GM18873 (cell line): ENCODE measurements at regions not wholly inside any gene's neighbourhood (a gene's known extent, or its start where the extent isn't known, plus 50 kb on each side); places are given as distances from the start of the nearest gene placed in this dataset.

ENCODE experiments used
- ATAC-seq: cut with Tn5 transposase; IDR thresholded peaks from one replicate; pipeline ENCODE4 v1.9.1; 2021; ENCODE audit warnings: mild to moderate bottlenecking, moderate library complexity, moderate number of reproducible peaks; ENCODE audit not compliant: unreplicated experiment, low FRiP score

GRCh38 chr6:40197371-40197770, 263.1 kb upstream of the MOCS1 start:
- no peak for ATAC-seq

- ATAC-seq = no peak
Measured at GRCh38 chr6:40196135-40196518, 261.9 kb upstream of the MOCS1 start.

- no peak for ATAC-seq
Measured at GRCh38 chr6:40195428-40196134, 261.3 kb upstream of the MOCS1 start.

GRCh38 chr6:40194447-40195170, 260.3 kb upstream of the MOCS1 start:
- ATAC-seq = no peak

- ATAC-seq = no peak
Measured at GRCh38 chr6:40192516-40192915, 258.3 kb upstream of the MOCS1 start.

- ATAC-seq = no peak
Measured at GRCh38 chr6:40188931-40189330, 254.7 kb upstream of the MOCS1 start.

GRCh38 chr6:40187535-40188144, 253.4 kb upstream of the MOCS1 start:
- no peak for ATAC-seq

GRCh38 chr6:40185486-40185885, 251.2 kb upstream of the MOCS1 start:
- ATAC-seq = no peak

- ATAC-seq = no peak
Measured at GRCh38 chr6:40183902-40184301, 249.6 kb upstream of the MOCS1 start.

- no peak for ATAC-seq
Measured at GRCh38 chr6:40181367-40181766, 247.1 kb upstream of the MOCS1 start.

GRCh38 chr6:40180271-40180670, 246.0 kb upstream of the MOCS1 start:
- no peak for ATAC-seq

GRCh38 chr6:40179496-40179895, 245.2 kb upstream of the MOCS1 start:
- no peak for ATAC-seq

- ATAC-seq = no peak
Measured at GRCh38 chr6:40177598-40177997, 243.3 kb upstream of the MOCS1 start.

- no peak for ATAC-seq
Measured at GRCh38 chr6:40176152-40176551, 241.9 kb upstream of the MOCS1 start.

GRCh38 chr6:40172272-40172671, 238.0 kb upstream of the MOCS1 start:
- ATAC-seq = no peak

- no peak for ATAC-seq
Measured at GRCh38 chr6:40171343-40171742, 237.1 kb upstream of the MOCS1 start.

GRCh38 chr6:40170856-40171255, 236.6 kb upstream of the MOCS1 start:
- ATAC-seq = no peak

- no peak for ATAC-seq
Measured at GRCh38 chr6:40169878-40170277, 235.6 kb upstream of the MOCS1 start.

- no peak for ATAC-seq
Measured at GRCh38 chr6:40166963-40167362, 232.7 kb upstream of the MOCS1 start.

- no peak for ATAC-seq
Measured at GRCh38 chr6:40165036-40165709, 230.9 kb upstream of the MOCS1 start.

GRCh38 chr6:40164345-40164755, 230.1 kb upstream of the MOCS1 start:
- no peak for ATAC-seq
